OCI-LY3 (cell line): ENCODE measurements at regions not wholly inside any gene's neighbourhood (a gene's known extent, or its start where the extent isn't known, plus 50 kb on each side); places are given as distances from the start of the nearest gene placed in this dataset.

Source experiments
- CTCF ChIP-seq: fragments of 200-600, 300-600 bp; sonication (generic); IDR thresholded peaks from 2 replicates; pipeline ENCODE4 v1.5.1; 2014; ENCODE audit warnings: antibody characterized with exemption, low read length, low read depth
- EZH2phosphoT487 ChIP-seq: fragments of 200-600 bp; shearing (Covaris generic); IDR thresholded peaks from 2 replicates; pipeline ENCODE4 v1.6.1; 2018; ENCODE audit warnings: antibody characterized with exemption, mixed run types, low read depth

- TF ChIP-seq CTCF (no peak), EZH2phosphoT487 (no peak)
Observed at GRCh38 chr5:6838736-6839135, 125.5 kb downstream of the TENT4A start.
